GM12878 (cell line): ENCODE measurements at regions not wholly inside any gene's neighbourhood (a gene's known extent, or its start where the extent isn't known, plus 50 kb on each side); places are given as distances from the start of the nearest gene placed in this dataset.

Experiments
- MAX ChIP-seq: IDR thresholded peaks from 2 replicates; pipeline ENCODE4 v1.6.1; 2012; ENCODE audit warnings: low read depth, low read length, improper control_type of control experiment
- POLR2AphosphoS5 ChIP-seq: IDR thresholded peaks from 2 replicates; pipeline ENCODE4 v1.6.1; 2011; ENCODE audit warnings: mild to moderate bottlenecking, low read length, inconsistent platforms
- RAD21 ChIP-seq: IDR thresholded peaks from 2 replicates; pipeline ENCODE4 v1.6.1; 2011; ENCODE audit warnings: mild to moderate bottlenecking, low read depth, low read length, moderate library complexity; ENCODE audit not compliant: insufficient read depth
- SPI1 ChIP-seq: IDR thresholded peaks from 2 replicates; pipeline ENCODE4 v1.6.1; 2011; ENCODE audit warnings: low read depth, mild to moderate bottlenecking, low read length, moderate library complexity, borderline replicate concordance; ENCODE audit not compliant: insufficient read depth
- ZNF274 ChIP-seq: IDR thresholded peaks from one replicate; pipeline ENCODE4 v1.8.0; 2011; ENCODE audit not compliant: insufficient read length, insufficient read depth

DNA sequence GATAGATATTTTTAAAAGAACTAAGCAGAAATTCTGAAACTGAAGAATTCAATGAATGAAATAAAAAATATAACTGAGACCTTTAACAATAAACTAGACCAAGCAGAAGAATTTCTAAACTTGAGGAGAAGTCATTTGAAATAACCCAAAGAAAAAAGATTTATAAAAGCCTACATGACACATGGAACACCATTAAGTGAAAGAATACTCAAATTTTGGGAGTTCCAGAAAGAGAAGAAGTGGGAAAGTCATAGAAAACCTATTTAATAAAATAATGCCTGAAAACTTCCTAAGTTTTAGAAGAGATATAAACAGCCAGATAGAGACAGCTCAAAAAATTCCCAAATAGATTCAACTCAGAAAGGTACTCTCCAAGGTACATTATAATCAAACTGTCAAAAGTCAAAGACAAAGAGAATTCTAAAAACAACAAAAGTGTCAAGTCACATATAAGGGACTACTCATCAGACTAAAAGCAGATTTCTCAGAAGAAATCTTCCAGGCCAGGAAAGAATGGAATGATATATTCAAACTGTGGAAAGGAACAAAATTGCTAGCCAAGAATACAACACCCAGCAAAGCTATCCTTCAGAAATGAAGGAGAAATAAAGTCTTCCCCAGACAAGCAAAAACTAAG lies 72.9 kb upstream of the GNAZ start:
- no peak for TF ChIP-seq POLR2AphosphoS5
- TF ChIP-seq SPI1: no peak
- no peak for TF ChIP-seq ZNF274
- TF ChIP-seq MAX: no peak
- TF ChIP-seq RAD21: no peak
